GM18951 (cell line): ENCODE measurements at regions not wholly inside any gene's neighbourhood (a gene's known extent, or its start where the extent isn't known, plus 50 kb on each side); places are given as distances from the start of the nearest gene placed in this dataset.

Experiments used
- POLR2A ChIP-seq: IDR thresholded peaks from 4 replicates; pipeline ENCODE4 v1.6.1; 2011; ENCODE audit warnings: mild to moderate bottlenecking; ENCODE audit not compliant: insufficient read length, insufficient read depth; ENCODE audit errors: extremely low read depth
- in situ Hi-C: fragments of 300-500 bp; cut with MboI; formaldehyde crosslinking; loops from one replicate; pipeline ENCODE4 v1.12.0; 2022; ENCODE audit warnings: low sequenced_read_pairs, mixed read lengths, inconsistent platforms; ENCODE audit not compliant: unreplicated experiment

GRCh38 chr1:117678246-117678977 is 72.6 kb downstream of the TENT5C start:
- in situ Hi-C loops = loop anchor here (10.0 kb wide), 1 partner anchor 154 kb away; no protein-coding TSS in a partner anchor
- TF ChIP-seq POLR2A = no peak

GRCh38 chr1:117679299-117679698 is 73.5 kb downstream of the TENT5C start:
- in situ Hi-C loops = loop anchor here (10.0 kb wide), 1 partner anchor 154 kb away; no protein-coding TSS in a partner anchor
- no peak for TF ChIP-seq POLR2A

GRCh38 chr1:117679868-117680267 is 74.0 kb downstream of the TENT5C start:
- no peak for TF ChIP-seq POLR2A
- in situ Hi-C loops = loop anchor here (10.0 kb wide), 1 partner anchor 155 kb away; no protein-coding TSS in a partner anchor

- in situ Hi-C loops = no loop called here
- TF ChIP-seq POLR2A = no peak
Observed at GRCh38 chr1:117680316-117681002, 74.6 kb downstream of the TENT5C start.

GRCh38 chr1:117681093-117681900 is 75.4 kb downstream of the TENT5C start:
- in situ Hi-C loops = no loop called here

GRCh38 chr1:117681901-117682250 is 76.0 kb downstream of the TENT5C start:
- in situ Hi-C loops = no loop called here
- TF ChIP-seq POLR2A = no peak

More at GRCh38 chr1:117681093-117681900, 75.4 kb downstream of the TENT5C start:
- no peak for TF ChIP-seq POLR2A

GRCh38 chr1:117682372-117682771 is 76.5 kb downstream of the TENT5C start:
- no peak for TF ChIP-seq POLR2A
- in situ Hi-C loops = no loop called here

- in situ Hi-C loops = no loop called here
- no peak for TF ChIP-seq POLR2A
Observed at GRCh38 chr1:117683571-117684285, 77.9 kb downstream of the TENT5C start.

GRCh38 chr1:117685936-117686806 is 80.3 kb downstream of the TENT5C start:
- in situ Hi-C loops = no loop called here
- TF ChIP-seq POLR2A = no peak

- TF ChIP-seq POLR2A = no peak
- in situ Hi-C loops = no loop called here
Observed at GRCh38 chr1:117686907-117687306, 81.1 kb downstream of the TENT5C start.

GRCh38 chr1:117689997-117690625 is 84.3 kb downstream of the TENT5C start:
- in situ Hi-C loops = no loop called here
- TF ChIP-seq POLR2A = no peak

- no peak for TF ChIP-seq POLR2A
- in situ Hi-C loops = no loop called here
Observed at GRCh38 chr1:117691942-117692341, 86.1 kb downstream of the TENT5C start.

- TF ChIP-seq POLR2A = no peak
- in situ Hi-C loops = no loop called here
Observed at GRCh38 chr1:117694543-117694942, 88.7 kb downstream of the TENT5C start.
